Spleen (tissue), 7 donors: ENCODE measurements at regions not wholly inside any gene's neighbourhood (a gene's known extent, or its start where the extent isn't known, plus 50 kb on each side); places are given as distances from the start of the nearest gene placed in this dataset.

Source experiments
- POLR2A ChIP-seq, 3 donors: fragments of 450-650 bp; IDR thresholded peaks; one replicate each; pipeline ENCODE4 v1.5.1; 2017; ENCODE audit warnings: antibody characterized with exemption in 3 of 3, mild to moderate bottlenecking in 1 of 3
- POLR2AphosphoS5 ChIP-seq, 3 donors: sonication (generic); formaldehyde crosslinking; IDR thresholded peaks; one replicate each; pipeline ENCODE4 v1.5.1; 2017; ENCODE audit warnings: antibody characterized with exemption in 3 of 3
- TF ChIP-seq, protein P1 (sequence below), 11 experiments: fragments of 200-600 bp in 7 of 11; fragments of 450-650 bp in 4 of 11; sonication (generic) in 4 of 11; IDR thresholded peaks in 8 of 11; conservative IDR thresholded peaks in 3 of 11; 1 replicate in 7 of 11; 2 replicates in 4 of 11; pipeline versions ENCODE4 v1.4.0 to v1.8.0; 2016 to 2021; ENCODE audit warnings: antibody characterized with exemption in 11 of 11, inconsistent platforms in 4 of 11, mild to moderate bottlenecking in 1 of 11
- donor health status: DM: no; HTN: no; CAD: no; lungs with moderate emphysema.
- donor health status: DM: no; HTN: no; CAD: no.
- donor health status: DM: no; HTN: no; CAD: no.

DNA sequence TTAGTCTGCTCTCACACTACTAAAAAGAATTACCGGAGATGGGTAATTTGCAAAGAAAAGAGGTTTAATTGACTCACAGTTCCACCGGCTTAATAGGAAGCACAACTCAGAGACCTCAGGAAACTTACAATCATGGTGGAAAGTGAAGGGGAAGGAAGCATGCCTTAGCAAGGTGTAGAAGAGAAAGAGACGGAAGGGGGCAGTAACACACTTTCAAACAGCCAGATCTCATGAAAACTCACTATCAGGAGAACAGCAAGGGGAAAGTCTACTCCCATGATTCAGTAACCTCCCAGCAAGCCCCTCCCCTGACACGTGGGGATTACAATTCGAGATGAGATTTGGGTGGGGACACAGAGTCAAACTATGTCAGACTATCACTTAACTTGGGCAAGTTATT lies 236.6 kb upstream of the ANO3 start:
- TF ChIP-seq, protein P1, sequence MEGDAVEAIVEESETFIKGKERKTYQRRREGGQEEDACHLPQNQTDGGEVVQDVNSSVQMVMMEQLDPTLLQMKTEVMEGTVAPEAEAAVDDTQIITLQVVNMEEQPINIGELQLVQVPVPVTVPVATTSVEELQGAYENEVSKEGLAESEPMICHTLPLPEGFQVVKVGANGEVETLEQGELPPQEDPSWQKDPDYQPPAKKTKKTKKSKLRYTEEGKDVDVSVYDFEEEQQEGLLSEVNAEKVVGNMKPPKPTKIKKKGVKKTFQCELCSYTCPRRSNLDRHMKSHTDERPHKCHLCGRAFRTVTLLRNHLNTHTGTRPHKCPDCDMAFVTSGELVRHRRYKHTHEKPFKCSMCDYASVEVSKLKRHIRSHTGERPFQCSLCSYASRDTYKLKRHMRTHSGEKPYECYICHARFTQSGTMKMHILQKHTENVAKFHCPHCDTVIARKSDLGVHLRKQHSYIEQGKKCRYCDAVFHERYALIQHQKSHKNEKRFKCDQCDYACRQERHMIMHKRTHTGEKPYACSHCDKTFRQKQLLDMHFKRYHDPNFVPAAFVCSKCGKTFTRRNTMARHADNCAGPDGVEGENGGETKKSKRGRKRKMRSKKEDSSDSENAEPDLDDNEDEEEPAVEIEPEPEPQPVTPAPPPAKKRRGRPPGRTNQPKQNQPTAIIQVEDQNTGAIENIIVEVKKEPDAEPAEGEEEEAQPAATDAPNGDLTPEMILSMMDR (IDR thresholded peaks at IDR 0.05 in 8 of 11, conservative IDR thresholded peaks at IDR 0.05 in 3 of 11) = no peak
- TF ChIP-seq POLR2A (IDR thresholded peaks at IDR 0.05) = no peak
- no peak for TF ChIP-seq POLR2AphosphoS5 (IDR thresholded peaks at IDR 0.05)
